Small intestine (tissue), 7 donors: ENCODE measurements at regions not wholly inside any gene's neighbourhood (a gene's known extent, or its start where the extent isn't known, plus 50 kb on each side); places are given as distances from the start of the nearest gene placed in this dataset.

ENCODE experiments used
- DNase-seq, 2 donors: peaks; one replicate each; pipeline versions ENCODE4 v3.0.0 to v3.0.0-alpha.2; 2013
- FAIRE-seq: peaks from 2 replicates; lab custom pipeline; 2012; peaks lifted over from hg19 to GRCh38; lab: Jason Lieb, UNC
- H3K27ac ChIP-seq, 3 donors: one replicate each; pipeline ENCODE4 v1.5.1; 2013; ENCODE audit warnings: low read length in 2 of 3, mild to moderate bottlenecking in 2 of 3, control low read depth in 1 of 3, inconsistent platforms in 1 of 3, low read depth in 1 of 3, moderate library complexity in 1 of 3
- H3K27me3 ChIP-seq, 3 donors: one replicate each; pipeline ENCODE4 v1.6.1; 2013; ENCODE audit warnings: low read length in 3 of 3, inconsistent platforms in 1 of 3; ENCODE audit not compliant: control insufficient read depth in 3 of 3, insufficient read depth in 3 of 3
- H3K36me3 ChIP-seq, 3 donors: one replicate each; pipeline ENCODE4 v1.6.1; 2013; ENCODE audit warnings: low read length in 3 of 3, inconsistent platforms in 1 of 3, low read depth in 1 of 3, mild to moderate bottlenecking in 1 of 3, moderate library complexity in 1 of 3; ENCODE audit not compliant: control insufficient read depth in 3 of 3, insufficient read depth in 2 of 3
- H3K4me1 ChIP-seq, 3 donors: one replicate each; pipeline ENCODE4 v1.6.1; 2013; ENCODE audit warnings: low read length in 2 of 3, inconsistent platforms in 1 of 3, low read depth in 1 of 3, mild to moderate bottlenecking in 1 of 3, moderate library complexity in 1 of 3; ENCODE audit not compliant: control insufficient read depth in 3 of 3, insufficient read depth in 2 of 3
- H3K4me3 ChIP-seq, 3 donors: one replicate each; pipeline ENCODE4 v1.5.1; 2013; ENCODE audit warnings: low read length in 3 of 3, control low read depth in 1 of 3, inconsistent platforms in 1 of 3, low read depth in 1 of 3, mild to moderate bottlenecking in 1 of 3, moderate library complexity in 1 of 3
- H3K9me3 ChIP-seq, 2 donors: one replicate each; pipeline ENCODE4 v1.6.1; 2013; ENCODE audit warnings: low read depth in 1 of 2, low read length in 1 of 2; ENCODE audit not compliant: control insufficient read depth in 2 of 2, insufficient read depth in 1 of 2
- WGBS, 3 donors: extraction: QIAGEN DNeasy Blood & Tissue Kit; methylation state at CpG; one replicate each; pipeline ENCODE4 v1.1.7; 2013; 5-methylcytosine and 5-hydroxymethylcytosine counted together
- donor health status: healthy with polysubstance abuse.
- donor health status: control.
- donor health status: control.
- donor health status: Bipolar disorder and iron deficiency.
- donor health status: healthy.

- peaks cover 0 to 1% (median 0%) of the 10 kb centered on the region in 3 donors for H3K4me1 ChIP-seq
- no peak overlapping the region for H3K4me3 ChIP-seq
- FAIRE-seq, result no peak
- no peak overlapping the region for H3K27ac ChIP-seq
- H3K9me3 ChIP-seq, result no peaks in the 10 kb centered on the region
- no peaks in the 10 kb centered on the region for H3K36me3 ChIP-seq
- no peak for DNase-seq
- no peaks in the 10 kb centered on the region for H3K27me3 ChIP-seq
- WGBS, 3 donors, result 93 to 95% (median 94%) methylated on average over 8 of the region's 8 CpGs
Measured at GRCh38 chr1:239761509-239761908, 330.2 kb upstream of the FMN2 start.

GRCh38 chr1:239763850-239764249 is 327.8 kb upstream of the FMN2 start:
- FAIRE-seq (no peak), DNase-seq (no peak)
- Histone ChIP-seq H3K4me1 (no peaks in the 10 kb centered on the region), H3K4me3 (no peak overlapping the region), H3K9me3 (no peaks in the 10 kb centered on the region), H3K27ac (no peak overlapping the region), H3K36me3 (no peaks in the 10 kb centered on the region), H3K27me3 (no peaks in the 10 kb centered on the region)
- 67 to 100% (median 95%) methylated on average over 1 of the region's 1 CpG for WGBS, 3 donors

GRCh38 chr1:239764546-239764945 is 327.1 kb upstream of the FMN2 start:
- H3K4me1 ChIP-seq, result no peaks in the 10 kb centered on the region
- FAIRE-seq, result no peak
- WGBS, 3 donors, result 83 to 89% (median 83%) methylated on average over 2 of the region's 2 CpGs

GRCh38 chr1:239765163-239765562 is 326.5 kb upstream of the FMN2 start:
- H3K36me3 ChIP-seq, result no peaks in the 10 kb centered on the region
- no peaks in the 10 kb centered on the region for H3K9me3 ChIP-seq
- H3K27me3 ChIP-seq, result no peaks in the 10 kb centered on the region
- DNase-seq (no peak), FAIRE-seq (no peak)
- H3K4me1 ChIP-seq, result no peaks in the 10 kb centered on the region
- no peak overlapping the region for H3K27ac ChIP-seq
- WGBS, 3 donors, result 87 to 92% (median 91%) methylated on average over 5 of the region's 5 CpGs
- no peak overlapping the region for H3K4me3 ChIP-seq

More at GRCh38 chr1:239764546-239764945, 327.1 kb upstream of the FMN2 start:
- Histone ChIP-seq H3K36me3 (no peaks in the 10 kb centered on the region), H3K4me3 (no peak overlapping the region), H3K9me3 (no peaks in the 10 kb centered on the region), H3K27ac (no peak overlapping the region), H3K27me3 (no peaks in the 10 kb centered on the region)
- DNase-seq, result no peak

- WGBS, 3 donors, result 25 to 65% (median 35%) methylated on average over 2 of the region's 2 CpGs
- DNase-seq (peak; percentile 29 to 69), FAIRE-seq (no peak)
- H3K4me1 ChIP-seq, result peaks cover 0 to 3% (median 2%) of the 10 kb centered on the region in 3 donors
- H3K9me3 ChIP-seq, result no peaks in the 10 kb centered on the region
- H3K27me3 ChIP-seq, result no peaks in the 10 kb centered on the region
- no peak overlapping the region for H3K27ac ChIP-seq
- H3K36me3 ChIP-seq, result no peaks in the 10 kb centered on the region
- no peak overlapping the region for H3K4me3 ChIP-seq
Measured at GRCh38 chr1:239771550-239771949, 320.1 kb upstream of the FMN2 start.

- no peak for FAIRE-seq
- Histone ChIP-seq H3K27me3 (no peaks in the 10 kb centered on the region), H3K36me3 (no peaks in the 10 kb centered on the region), H3K4me3 (no peak overlapping the region), H3K4me1 (peaks cover 0 to 3% (median 2%) of the 10 kb centered on the region in 3 donors), H3K9me3 (no peaks in the 10 kb centered on the region), H3K27ac (no peak overlapping the region)
- no peak for DNase-seq
- WGBS, 3 donors, result 63 to 75% (median 72%) methylated on average over 4 of the region's 4 CpGs
Measured at GRCh38 chr1:239772446-239772845, 319.2 kb upstream of the FMN2 start.

GRCh38 chr1:239775466-239775865 is 316.2 kb upstream of the FMN2 start:
- FAIRE-seq (no peak), DNase-seq (no peak)
- Histone ChIP-seq H3K27ac (no peak overlapping the region), H3K9me3 (no peaks in the 10 kb centered on the region), H3K27me3 (no peaks in the 10 kb centered on the region), H3K36me3 (no peaks in the 10 kb centered on the region), H3K4me3 (no peak overlapping the region), H3K4me1 (peaks cover 0 to 3% (median 2%) of the 10 kb centered on the region in 3 donors)
- 92 to 96% (median 93%) methylated on average over 6 of the region's 6 CpGs for WGBS, 3 donors

GRCh38 chr1:239778208-239778813 is 313.4 kb upstream of the FMN2 start:
- Histone ChIP-seq H3K27ac (no peak overlapping the region), H3K4me1 (no peaks in the 10 kb centered on the region), H3K9me3 (no peaks in the 10 kb centered on the region), H3K27me3 (no peaks in the 10 kb centered on the region), H3K36me3 (no peaks in the 10 kb centered on the region), H3K4me3 (no peak overlapping the region)
- 57 to 80% (median 70%) methylated on average over 6 of the region's 6 CpGs for WGBS, 3 donors
- DNase-seq, result no peak
- no peak for FAIRE-seq

GRCh38 chr1:239779962-239780361 is 311.7 kb upstream of the FMN2 start:
- H3K27me3 ChIP-seq, result no peaks in the 10 kb centered on the region
- no peaks in the 10 kb centered on the region for H3K36me3 ChIP-seq
- DNase-seq (no peak), FAIRE-seq (no peak)
- no peak overlapping the region for H3K4me3 ChIP-seq
- no peak overlapping the region for H3K27ac ChIP-seq
- H3K4me1 ChIP-seq, result no peaks in the 10 kb centered on the region
- H3K9me3 ChIP-seq, result no peaks in the 10 kb centered on the region
- WGBS, 3 donors, result 90 to 95% (median 93%) methylated on average over 2 of the region's 2 CpGs
